Stomach (tissue), 4 donors: ENCODE measurements at regions not wholly inside any gene's neighbourhood (a gene's known extent, or its start where the extent isn't known, plus 50 kb on each side); places are given as distances from the start of the nearest gene placed in this dataset.

Source experiments
- CTCF ChIP-seq, 7 experiments: fragments of 450-650 bp in 4 of 7; fragments of 200-600 bp in 3 of 7; sonication (generic) in 3 of 7; IDR thresholded peaks; one replicate each; pipeline ENCODE4 v1.5.1; 2016 to 2019; ENCODE audit warnings: antibody characterized with exemption in 7 of 7, control low read depth in 2 of 7, mild to moderate bottlenecking in 1 of 7
- EP300 ChIP-seq: sonication (generic); formaldehyde crosslinking; IDR thresholded peaks from one replicate; pipeline ENCODE4 v1.6.1; 2017; ENCODE audit warnings: antibody characterized with exemption
- POLR2A ChIP-seq, 4 donors: fragments of 450-650 bp; IDR thresholded peaks; one replicate each; pipeline ENCODE4 v1.6.1; 2016; ENCODE audit warnings: antibody characterized with exemption in 4 of 4, control low read depth in 2 of 4, mild to moderate bottlenecking in 1 of 4, moderate library complexity in 1 of 4
- POLR2AphosphoS5 ChIP-seq, 3 donors: sonication (generic); formaldehyde crosslinking; IDR thresholded peaks; one replicate each; pipeline ENCODE4 v1.6.1; 2016; ENCODE audit warnings: antibody characterized with exemption in 3 of 3

GRCh38 chr12:47364261-47364660, 284.5 kb upstream of the AMIGO2 start:
- no peak for TF ChIP-seq POLR2AphosphoS5 (IDR thresholded peaks at IDR 0.05)
- TF ChIP-seq POLR2A (IDR thresholded peaks at IDR 0.05), result no peak
- TF ChIP-seq CTCF (IDR thresholded peaks at IDR 0.05), result no peak
- TF ChIP-seq EP300, result no peak
